K562 (cell line): ENCODE measurements at regions not wholly inside any gene's neighbourhood (a gene's known extent, or its start where the extent isn't known, plus 50 kb on each side); places are given as distances from the start of the nearest gene placed in this dataset.

Experiments used
- ADNP ChIP-seq: fragments of 200-800 bp; sonication (Bioruptor generic); IDR thresholded peaks from 2 replicates; pipeline ENCODE4 v1.6.1; 2016; ENCODE audit warnings: missing genetic modification characterization, missing compliant biosample characterization
- ARHGAP35 ChIP-seq: fragments of 450-650 bp; IDR thresholded peaks from 2 replicates; pipeline ENCODE4 v1.6.1; 2018; ENCODE audit not compliant: partially characterized antibody
- BACH1 ChIP-seq: fragments of 200-800 bp; sonication (Bioruptor generic); IDR thresholded peaks from 2 replicates; pipeline ENCODE4 v1.6.1; 2016; ENCODE audit warnings: missing genetic modification characterization, missing compliant biosample characterization
- CBFA2T3 ChIP-seq: fragments of 450-650 bp; IDR thresholded peaks from 2 replicates; pipeline ENCODE4 v1.6.1; 2017
- DDX20 ChIP-seq: fragments of 450-650 bp; IDR thresholded peaks from 2 replicates; pipeline ENCODE4 v1.6.1; 2016; ENCODE audit warnings: missing genetic modification characterization, low read depth, mild to moderate bottlenecking, missing compliant biosample characterization, moderate library complexity
- ELF2 ChIP-seq: fragments of 250-450 bp; sonication (Bioruptor Pico); IDR thresholded peaks from 2 replicates; pipeline ENCODE4 v1.5.0; 2021; ENCODE audit warnings: mild to moderate bottlenecking
- ETV6 ChIP-seq, 3 experiments: fragments of 150-350 bp in 1 of 3; sonication (generic) in 1 of 3; formaldehyde crosslinking in 1 of 3; IDR thresholded peaks; 2 replicates each; pipeline versions ENCODE4 v1.6.1 to v1.8.0; 2014 to 2022; ENCODE audit warnings: borderline replicate concordance in 2 of 3, low read depth in 2 of 3, antibody characterized with exemption in 1 of 3, low read length in 1 of 3, mild to moderate bottlenecking in 1 of 3, missing genetic modification reagents in 1 of 3
- EWSR1 ChIP-seq: fragments of 450-650 bp; IDR thresholded peaks from 2 replicates; pipeline ENCODE4 v1.6.1; 2018; ENCODE audit warnings: borderline replicate concordance, mild to moderate bottlenecking, low read depth, moderate library complexity; ENCODE audit not compliant: partially characterized antibody
- FOSL1 ChIP-seq: fragments of 200-800 bp; sonication (Bioruptor generic); conservative IDR thresholded peaks from 2 replicates; pipeline ENCODE4 v1.6.1; 2016; ENCODE audit warnings: missing genetic modification characterization, missing compliant biosample characterization
- FOXP1 ChIP-seq: sonication (generic); formaldehyde crosslinking; IDR thresholded peaks from 2 replicates; pipeline ENCODE4 v1.8.0; 2022; ENCODE audit warnings: mild to moderate bottlenecking, missing genetic modification reagents
- FUS ChIP-seq: fragments of 200-400 bp; formaldehyde crosslinking; optimal IDR thresholded peaks from 2 replicates; pipeline ENCODE3; 2017; ENCODE audit warnings: low read depth, low read length
- HEY1 ChIP-seq: fragments of 250-450 bp; sonication (Bioruptor Pico); IDR thresholded peaks from 2 replicates; pipeline ENCODE4 v1.5.0; 2020; ENCODE audit warnings: mild to moderate bottlenecking, moderate library complexity, borderline replicate concordance
- HMG20B ChIP-seq: fragments of 250-450 bp; sonication (Bioruptor Pico); IDR thresholded peaks from 2 replicates; pipeline ENCODE4 v1.5.0; 2021; ENCODE audit warnings: mild to moderate bottlenecking
- HNRNPLL ChIP-seq: fragments of 200-400 bp; formaldehyde crosslinking; IDR thresholded peaks from 2 replicates; pipeline ENCODE4 v1.6.1; 2017; ENCODE audit warnings: low read length, low read depth, mild to moderate bottlenecking; ENCODE audit not compliant: poor library complexity, severe bottlenecking
- JUN ChIP-seq, 2 experiments: sonication (generic) in 1 of 2; formaldehyde crosslinking in 1 of 2; IDR thresholded peaks; 2 replicates each; pipeline versions ENCODE4 v1.6.1 to v1.8.0; 2012 to 2022; ENCODE audit warnings: borderline replicate concordance in 2 of 2, mild to moderate bottlenecking in 2 of 2, improper control_type of control experiment in 1 of 2, low read depth in 1 of 2, low read length in 1 of 2, missing genetic modification reagents in 1 of 2
- KDM4B ChIP-seq, 2 experiments: fragments of 450-650 bp in 1 of 2; sonication (generic) in 1 of 2; IDR thresholded peaks; 2 replicates each; pipeline ENCODE4 v1.6.1; 2016 to 2017; ENCODE audit warnings: borderline replicate concordance in 2 of 2, antibody characterized with exemption in 1 of 2, low read depth in 1 of 2, mild to moderate bottlenecking in 1 of 2
- MCM2 ChIP-seq: fragments of 450-650 bp; IDR thresholded peaks from 2 replicates; pipeline ENCODE4 v1.6.1; 2017; ENCODE audit warnings: low read depth, mild to moderate bottlenecking
- MCM3 ChIP-seq: fragments of 450-650 bp; IDR thresholded peaks from 2 replicates; pipeline ENCODE4 v1.6.1; 2016
- MYC ChIP-seq, 2 experiments: fragments of 250-450 bp in 1 of 2; sonication (Bioruptor Pico) in 1 of 2; IDR thresholded peaks; 2 replicates each; pipeline versions ENCODE4 v1.5.1 to v1.6.1; 2012 to 2021; ENCODE audit warnings: low read depth in 2 of 2, borderline replicate concordance in 1 of 2, improper control_type of control experiment in 1 of 2, low read length in 1 of 2, mild to moderate bottlenecking in 1 of 2, moderate library complexity in 1 of 2
- MYNN ChIP-seq, 2 experiments: sonication (generic); formaldehyde crosslinking in 1 of 2; IDR thresholded peaks; 2 replicates each; pipeline versions ENCODE4 v1.5.0 to v1.6.1; 2016 to 2020; ENCODE audit warnings: antibody characterized with exemption in 1 of 2, missing genetic modification reagents in 1 of 2
- RAD51 ChIP-seq: fragments of 450-650 bp; IDR thresholded peaks from 2 replicates; pipeline ENCODE4 v1.7.1; 2016; ENCODE audit warnings: low read depth, mild to moderate bottlenecking, borderline replicate concordance
- RBFOX2 ChIP-seq: fragments of 200-400 bp; formaldehyde crosslinking; IDR thresholded peaks from 2 replicates; pipeline ENCODE4 v1.6.1; 2017; ENCODE audit warnings: low read depth, mild to moderate bottlenecking, low read length, moderate library complexity
- SMC3 ChIP-seq: conservative IDR thresholded peaks from 2 replicates; pipeline ENCODE4 v1.6.1; 2011; ENCODE audit warnings: low read depth, low read length, improper control_type of control experiment; ENCODE audit not compliant: insufficient read depth
- TBL1XR1 ChIP-seq, 2 experiments: IDR thresholded peaks; 2 replicates each; pipeline ENCODE4 v1.6.1; 2012; ENCODE audit warnings: improper control_type of control experiment in 2 of 2, low read length in 2 of 2, mild to moderate bottlenecking in 1 of 2
- TCF7L2 ChIP-seq: fragments of 150-350 bp; IDR thresholded peaks from 2 replicates; pipeline ENCODE4 v1.6.1; 2016; ENCODE audit warnings: low read depth, mild to moderate bottlenecking, low read length, moderate library complexity
- ZNF384 ChIP-seq: IDR thresholded peaks from 2 replicates; pipeline ENCODE4 v1.6.1; 2012; ENCODE audit warnings: low read depth, low read length, improper control_type of control experiment
- TF ChIP-seq, protein P1 (sequence below): fragments of 250-450 bp; sonication (Bioruptor Pico); IDR thresholded peaks from 2 replicates; pipeline ENCODE4 v1.6.1; 2021; ENCODE audit warnings: mild to moderate bottlenecking
- TF ChIP-seq, protein P2 (sequence below): fragments of 450-650 bp; IDR thresholded peaks from 2 replicates; pipeline ENCODE4 v1.6.1; 2014; ENCODE audit warnings: low read depth, mild to moderate bottlenecking, moderate library complexity, borderline replicate concordance

DNA sequence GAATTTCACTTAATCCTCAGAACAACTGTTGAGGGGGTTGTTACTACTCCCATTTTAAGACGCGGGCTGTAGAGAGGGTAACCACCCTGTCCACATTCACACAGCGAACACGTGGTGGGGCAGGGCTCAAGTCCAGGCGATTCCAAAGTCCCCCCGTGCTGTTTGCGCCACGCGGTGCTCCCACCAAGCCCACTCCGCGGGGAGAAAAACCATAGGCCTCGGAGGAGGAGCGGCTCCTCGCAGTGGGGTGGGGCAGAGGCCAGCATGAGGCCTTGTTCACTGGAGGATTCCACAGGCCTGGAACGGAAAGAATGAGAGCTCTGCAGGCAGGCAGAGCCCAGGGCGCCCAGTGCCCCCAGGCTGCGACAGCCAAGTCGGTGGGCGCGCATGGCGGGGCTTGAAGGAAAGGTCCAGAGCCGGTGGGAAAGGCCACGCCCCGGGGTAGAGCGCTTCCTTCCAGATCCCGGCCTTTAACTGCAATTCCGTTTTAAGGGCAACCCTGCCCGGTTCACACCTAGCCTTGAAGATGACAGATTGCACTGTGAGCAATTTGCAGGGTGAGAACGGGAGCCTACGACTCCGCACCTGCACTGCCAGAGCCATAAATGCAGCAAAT lies 161.8 kb upstream of the TBL1XR1 start (continued):
- TF ChIP-seq, protein P1, sequence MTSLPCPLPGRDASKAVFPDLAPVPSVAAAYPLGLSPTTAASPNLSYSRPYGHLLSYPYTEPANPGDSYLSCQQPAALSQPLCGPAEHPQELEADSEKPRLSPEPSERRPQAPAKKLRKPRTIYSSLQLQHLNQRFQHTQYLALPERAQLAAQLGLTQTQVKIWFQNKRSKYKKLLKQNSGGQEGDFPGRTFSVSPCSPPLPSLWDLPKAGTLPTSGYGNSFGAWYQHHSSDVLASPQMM, result no peak
- TF ChIP-seq DDX20 (tag), result 0 out of 2 replicates have a peak, but pooled peaks have one; percentile 17
- no peak for TF ChIP-seq MYNN (IDR thresholded peaks at IDR 0.05)
- no peak for TF ChIP-seq MYNN (CRISPR knock-in tag; IDR thresholded peaks at IDR 0.05)
- no peak for TF ChIP-seq FOSL1 (tag)
- TF ChIP-seq BACH1 (tag), result no peak
- no peak for TF ChIP-seq MCM3
- TF ChIP-seq HMG20B (CRISPR knock-in tag), result no peak
- TF ChIP-seq, protein P2, sequence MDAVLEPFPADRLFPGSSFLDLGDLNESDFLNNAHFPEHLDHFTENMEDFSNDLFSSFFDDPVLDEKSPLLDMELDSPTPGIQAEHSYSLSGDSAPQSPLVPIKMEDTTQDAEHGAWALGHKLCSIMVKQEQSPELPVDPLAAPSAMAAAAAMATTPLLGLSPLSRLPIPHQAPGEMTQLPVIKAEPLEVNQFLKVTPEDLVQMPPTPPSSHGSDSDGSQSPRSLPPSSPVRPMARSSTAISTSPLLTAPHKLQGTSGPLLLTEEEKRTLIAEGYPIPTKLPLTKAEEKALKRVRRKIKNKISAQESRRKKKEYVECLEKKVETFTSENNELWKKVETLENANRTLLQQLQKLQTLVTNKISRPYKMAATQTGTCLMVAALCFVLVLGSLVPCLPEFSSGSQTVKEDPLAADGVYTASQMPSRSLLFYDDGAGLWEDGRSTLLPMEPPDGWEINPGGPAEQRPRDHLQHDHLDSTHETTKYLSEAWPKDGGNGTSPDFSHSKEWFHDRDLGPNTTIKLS, result no peak
- no peak; the same call in 1 of the 2 replicates for TF ChIP-seq MYC (IDR thresholded peaks at IDR 0.05; ENCODE audit: low read depth, low read length)
- 0 out of 2 replicates have a peak, but pooled peaks have one; percentile 59 for TF ChIP-seq MYC (CRISPR knock-in tag; IDR thresholded peaks at IDR 0.05; ENCODE audit: borderline replicate concordance, low read depth)
- TF ChIP-seq RAD51, result no peak
- no peak for TF ChIP-seq MCM2
- no peak for TF ChIP-seq HEY1 (CRISPR knock-in tag)
- TF ChIP-seq ETV6 (IDR thresholded peaks at IDR 0.05; ENCODE audit: borderline replicate concordance in 1 of 2, low read depth in 2 of 2, low read length in 1 of 2), result no peak
- TF ChIP-seq ETV6 (CRISPR knock-in tag; IDR thresholded peaks at IDR 0.05; ENCODE audit: borderline replicate concordance), result no peak
- no peak for TF ChIP-seq ZNF384
- TF ChIP-seq HNRNPLL, result no peak
- TF ChIP-seq CBFA2T3, result no peak
- peak; percentile 86 for TF ChIP-seq RBFOX2
- no peak for TF ChIP-seq TBL1XR1 (IDR thresholded peaks at IDR 0.05; ENCODE audit: low read length in 2 of 2)
- TF ChIP-seq FOXP1 (CRISPR knock-in tag), result no peak
- TF ChIP-seq FUS, result no peak
- TF ChIP-seq ARHGAP35, result no peak
- no peak for TF ChIP-seq ADNP
- TF ChIP-seq KDM4B (IDR thresholded peaks at IDR 0.05; ENCODE audit: borderline replicate concordance in 2 of 2, low read depth in 1 of 2), result no peak
- no peak for TF ChIP-seq TCF7L2
- no peak for TF ChIP-seq SMC3
- no peak for TF ChIP-seq EWSR1
- TF ChIP-seq JUN (IDR thresholded peaks at IDR 0.05; ENCODE audit: borderline replicate concordance, low read depth, low read length), result no peak
- TF ChIP-seq JUN (CRISPR knock-in tag; IDR thresholded peaks at IDR 0.05; ENCODE audit: borderline replicate concordance), result no peak
- no peak; the same call in 1 of the 2 replicates for TF ChIP-seq ELF2 (CRISPR knock-in tag)
